ENCODE measurements at regions not wholly inside any gene's neighbourhood (a gene's known extent, or its start where the extent isn't known, plus 50 kb on each side); places are given as distances from the start of the nearest gene placed in this dataset.
"Not testable (repeated sequence)": the region's sequence is repeated elsewhere in the genome, so short reads cannot be mapped to it uniquely, and the experiment has no call there.

GRCh38 chr4:77445823-77446222 is 159.8 kb upstream of the CXCL13 start:
- DNase-seq (ENCODE audit: low read depth in 2 of 2), result no peak

GRCh38 chr4:77446601-77447000 is 159.0 kb upstream of the CXCL13 start:
- no peak for DNase-seq (ENCODE audit: low read depth in 2 of 2)

DNA sequence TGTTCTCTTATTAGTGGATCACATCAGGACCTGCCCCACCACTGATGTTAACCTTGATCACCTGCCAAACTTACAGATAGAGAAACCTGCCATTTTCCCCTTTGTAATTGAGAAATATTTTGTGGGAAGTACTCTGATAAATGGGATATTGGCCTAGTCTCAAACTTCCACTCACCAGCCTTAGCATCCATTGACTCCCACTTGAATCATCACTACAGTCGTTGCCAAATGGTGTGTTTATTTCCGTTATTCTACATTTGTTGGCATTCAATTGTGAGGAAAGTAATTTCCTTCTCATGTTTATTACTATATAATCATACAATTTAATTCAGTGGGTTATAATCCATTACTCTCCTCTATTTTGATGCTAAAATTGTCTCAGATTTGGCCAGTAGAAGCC is 156.4 kb upstream of the CXCL13 start:
- no peak for DNase-seq (ENCODE audit: low read depth in 2 of 2)

DNA sequence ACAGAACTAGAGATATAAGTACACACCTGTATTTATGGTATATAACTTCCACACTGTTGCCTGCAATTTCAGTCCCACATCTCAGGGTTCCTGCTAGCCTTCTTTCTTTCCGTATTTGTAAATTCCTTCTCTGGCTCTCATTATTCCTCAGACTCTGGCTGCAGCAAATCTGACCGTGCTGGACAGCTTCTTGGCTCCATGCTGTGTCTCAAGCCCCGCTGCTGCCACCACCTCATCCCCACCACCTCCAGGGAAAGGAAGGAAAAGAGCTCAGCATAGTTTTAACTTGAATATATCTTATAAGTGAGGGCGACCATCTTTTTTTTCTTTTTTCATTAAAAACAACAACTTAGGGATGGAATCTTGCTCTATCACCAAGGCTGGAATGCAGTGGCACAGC is 155.6 kb upstream of the CXCL13 start:
- DNase-seq (ENCODE audit: low read depth in 2 of 2), result no peak

GRCh38 chr4:77451530-77451929 is 154.1 kb upstream of the CXCL13 start:
- DNase-seq (ENCODE audit: low read depth in 2 of 2), result no peak

GRCh38 chr4:77452117-77452516 is 153.5 kb upstream of the CXCL13 start:
- DNase-seq (ENCODE audit: low read depth in 2 of 2), result not testable (repeated sequence)

DNA sequence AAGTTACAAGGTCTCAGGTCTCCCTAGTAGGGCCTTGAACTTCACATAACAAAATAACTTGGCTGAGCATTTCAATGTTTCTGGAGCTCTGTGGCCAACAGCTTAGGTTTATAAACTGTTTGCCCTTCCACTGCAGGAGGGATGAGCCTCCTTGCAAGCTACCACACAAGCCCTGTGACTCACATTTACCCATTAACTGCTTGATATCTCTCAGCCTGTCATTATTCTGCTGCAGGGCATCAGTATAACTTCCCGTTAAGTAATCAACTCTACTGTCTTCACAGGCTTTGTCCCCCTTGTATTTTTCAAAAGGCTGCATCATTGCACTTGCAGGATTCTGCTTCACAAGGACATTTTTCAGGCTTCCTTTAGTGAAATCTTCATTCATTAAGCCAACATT is 151.7 kb upstream of the CXCL13 start:
- no peak for DNase-seq (ENCODE audit: low read depth in 2 of 2)

- DNase-seq (ENCODE audit: low read depth in 2 of 2), result no peak
These were observed 150.8 kb upstream of the CXCL13 start for GRCh38 chr4:77454858-77455257.

- not testable (repeated sequence) for DNase-seq (ENCODE audit: low read depth in 2 of 2)
These were observed 141.5 kb upstream of the CXCL13 start for GRCh38 chr4:77464100-77464499.

DNA sequence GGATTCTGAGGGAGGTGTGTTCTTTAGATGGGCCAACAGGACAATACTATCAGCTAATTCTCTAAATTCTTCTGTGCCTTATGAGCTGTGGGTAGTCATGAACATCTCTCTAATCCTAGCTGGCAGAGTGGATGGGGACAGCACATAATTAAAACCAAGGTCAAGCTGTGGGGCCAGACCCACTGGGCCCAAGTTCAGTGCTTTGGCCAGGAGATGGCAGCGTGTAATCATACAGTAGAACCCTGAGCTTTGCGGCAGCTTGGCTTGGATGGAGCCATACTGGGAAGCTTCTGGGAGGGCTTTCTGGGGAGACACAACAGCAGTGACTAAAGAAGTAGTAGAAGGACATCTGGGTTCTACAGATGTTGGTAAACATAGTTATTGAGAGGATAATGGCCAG is 140.3 kb upstream of the CXCL13 start:
- DNase-seq (ENCODE audit: low read depth in 2 of 2), result peak; percentile 6 to 44

- no peak for DNase-seq (ENCODE audit: low read depth in 2 of 2)
These were observed 139.2 kb upstream of the CXCL13 start for GRCh38 chr4:77466430-77466829.

GRCh38 chr4:77471821-77472495 is 133.7 kb upstream of the CXCL13 start:
- no peak for DNase-seq (ENCODE audit: low read depth in 2 of 2)

DNA sequence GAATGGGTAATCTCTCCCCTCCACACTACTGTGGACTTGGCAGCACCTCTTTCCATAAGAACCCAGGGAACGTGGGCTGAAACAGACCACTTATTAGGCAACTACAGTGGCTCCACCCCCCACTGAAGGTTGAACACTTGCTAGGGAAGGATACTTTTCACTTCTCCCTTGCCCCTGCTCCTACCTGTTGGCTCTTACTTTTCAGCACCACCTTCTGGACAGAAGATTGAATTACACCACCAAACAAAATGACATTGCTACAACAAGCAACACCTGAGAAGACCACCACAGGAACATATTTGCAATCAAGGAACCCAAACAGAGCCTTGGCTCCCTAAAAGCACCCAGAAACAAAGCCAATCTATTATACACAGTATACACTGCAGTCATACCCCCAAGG is 132.1 kb upstream of the CXCL13 start:
- no peak for DNase-seq (ENCODE audit: low read depth in 2 of 2)

GRCh38 chr4:77481856-77482255 is 123.8 kb upstream of the CXCL13 start:
- no peak for DNase-seq (ENCODE audit: low read depth in 2 of 2)

GRCh38 chr4:77488882-77489281 is 116.7 kb upstream of the CXCL13 start:
- no peak for DNase-seq (ENCODE audit: low read depth in 2 of 2)

- DNase-seq (ENCODE audit: low read depth in 2 of 2), result no peak
These were observed 112.4 kb upstream of the CXCL13 start for GRCh38 chr4:77493120-77493752.

DNA sequence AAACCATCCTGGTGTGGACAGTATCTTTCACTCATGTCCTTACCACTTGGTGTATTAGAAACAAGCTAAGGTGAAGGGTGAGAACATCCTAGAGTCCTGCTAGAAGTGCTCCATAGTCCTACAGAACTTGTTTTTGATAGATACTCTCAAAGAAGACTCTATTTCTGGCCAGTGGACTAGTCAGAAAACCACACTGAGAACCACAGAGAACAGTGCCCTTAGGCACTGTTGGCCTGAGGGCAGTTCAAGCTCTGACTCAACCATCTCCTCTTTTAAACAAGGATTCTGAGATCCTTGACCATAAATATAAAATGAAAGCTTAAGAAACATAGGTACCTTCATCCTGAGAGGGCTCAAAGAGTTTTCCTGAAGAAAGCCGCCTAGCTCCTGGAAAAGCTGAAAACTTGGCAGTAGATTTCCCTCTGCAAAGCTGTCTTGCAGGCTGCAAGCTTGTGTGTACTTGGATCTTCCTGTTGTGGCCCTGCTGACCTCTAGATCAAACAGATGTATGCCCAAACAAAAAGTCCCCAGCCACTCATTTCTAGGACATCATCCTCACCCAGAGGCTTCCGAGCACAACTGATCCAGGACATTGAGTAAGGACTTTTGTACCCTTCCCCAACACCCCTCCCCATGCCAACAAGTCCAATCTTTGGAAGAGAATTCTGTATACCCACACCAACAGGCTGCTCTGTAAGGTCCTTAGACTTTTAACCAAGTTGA is 111.6 kb upstream of the CXCL13 start:
- no peak for DNase-seq (ENCODE audit: low read depth in 2 of 2)

DNA sequence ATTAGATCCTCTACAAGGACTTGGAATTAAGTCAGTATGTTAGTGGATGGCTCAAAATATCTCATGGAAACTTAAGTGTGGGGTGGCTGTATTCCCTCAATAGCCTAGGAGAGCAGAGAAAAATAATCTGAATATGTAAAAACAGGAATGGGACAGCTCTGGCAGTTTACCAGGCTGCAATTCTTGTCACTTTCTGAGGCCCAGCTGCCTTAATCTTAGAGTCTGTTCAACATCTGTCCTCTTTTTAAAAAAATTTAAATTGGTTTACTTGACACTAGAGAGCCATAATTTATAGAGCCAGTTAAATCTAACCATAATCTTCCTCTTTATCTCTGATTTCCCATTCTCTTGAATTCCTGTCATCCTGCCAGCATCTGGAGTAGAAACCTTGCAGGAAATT is 109.2 kb upstream of the CXCL13 start:
- DNase-seq (ENCODE audit: low read depth in 2 of 2), result no peak

GRCh38 chr4:77500801-77501200 is 104.8 kb upstream of the CXCL13 start:
- no peak for DNase-seq (ENCODE audit: low read depth in 2 of 2)

DNA sequence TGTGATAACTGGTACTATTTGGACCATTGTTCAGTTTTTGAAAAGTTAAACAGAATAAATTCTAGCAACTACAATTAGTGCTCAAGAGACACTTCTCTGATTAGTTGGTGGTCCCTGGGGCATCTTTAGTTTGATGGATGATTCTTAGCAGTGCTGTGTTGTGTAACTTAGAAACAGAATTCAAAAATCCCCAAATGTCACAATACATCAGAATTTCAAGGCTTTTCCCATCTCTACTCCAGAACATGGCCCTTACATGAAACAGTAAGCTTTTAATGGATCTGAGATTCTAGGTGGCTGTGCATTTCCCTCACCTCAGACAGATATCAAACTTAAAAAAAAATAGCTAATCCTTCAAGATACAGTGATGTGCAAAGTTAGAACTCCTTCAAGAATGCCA is 104.4 kb upstream of the CXCL13 start:
- DNase-seq (ENCODE audit: low read depth in 2 of 2), result no peak

GRCh38 chr4:77501851-77502250 is 103.8 kb upstream of the CXCL13 start:
- no peak for DNase-seq (ENCODE audit: low read depth in 2 of 2)

DNA sequence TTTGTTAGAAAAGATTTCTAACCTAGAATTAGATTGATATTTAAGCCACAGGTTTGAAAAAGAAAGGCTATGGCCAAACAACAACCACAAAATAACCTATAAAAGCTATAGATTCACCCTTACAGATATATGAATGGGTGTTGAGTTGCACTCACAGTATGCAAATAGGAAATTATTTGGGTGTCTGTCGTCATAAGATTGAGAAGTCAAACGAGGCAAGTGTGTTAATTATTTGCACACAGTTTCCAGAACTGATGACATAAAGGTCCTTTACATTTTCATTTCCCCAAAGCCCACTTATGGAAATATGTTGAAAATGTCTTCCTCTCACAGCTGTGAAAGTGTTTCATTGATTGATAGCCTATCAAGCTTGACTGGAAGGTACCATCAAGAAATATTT is 101.2 kb upstream of the CXCL13 start:
- no peak for DNase-seq (ENCODE audit: low read depth in 2 of 2)

DNA sequence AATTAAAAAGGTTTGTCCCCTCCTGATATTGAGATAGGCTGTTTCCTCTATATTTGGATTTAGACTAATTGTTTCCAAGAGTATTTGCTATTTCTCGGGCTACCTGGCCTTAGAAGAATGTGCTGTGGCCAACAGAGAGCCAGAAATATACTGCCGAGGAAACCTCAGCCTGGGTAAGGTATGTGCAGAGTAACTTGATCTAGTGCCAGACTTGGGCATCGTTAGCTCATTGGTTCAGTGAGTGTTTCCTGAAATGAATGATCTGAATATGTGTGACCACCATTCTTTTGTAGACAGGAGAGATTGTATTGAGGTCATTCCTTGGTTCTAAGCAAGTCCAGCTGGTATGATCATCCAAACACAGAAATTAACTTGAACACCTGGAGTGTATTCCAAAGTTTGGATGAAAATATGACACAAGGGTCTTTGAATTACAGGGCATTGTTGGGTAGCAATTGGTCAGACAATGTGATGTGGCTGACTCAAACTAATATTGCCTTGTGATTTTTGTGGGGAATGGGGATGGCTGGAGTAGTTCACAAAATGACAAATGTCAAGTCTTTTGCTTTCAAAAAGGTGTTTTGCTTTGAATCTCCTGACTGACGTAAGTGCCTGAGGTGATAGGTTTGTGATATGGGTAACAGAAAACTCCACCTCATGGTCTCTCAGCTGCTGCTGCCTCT is 100.2 kb upstream of the CXCL13 start:
- no peak for DNase-seq (ENCODE audit: low read depth in 2 of 2)

All from stimulated activated CD4-positive, alpha-beta T cell treated with anti-CD3 and anti-CD28 coated beads, Interleukin-4, amount 100 ng/mL, for 48 hours (primary cell).